ENCODE measurements at regions not wholly inside any gene's neighbourhood (a gene's known extent, or its start where the extent isn't known, plus 50 kb on each side); places are given as distances from the start of the nearest gene placed in this dataset.
"Not testable (repeated sequence)": the region's sequence is repeated elsewhere in the genome, so short reads cannot be mapped to it uniquely, and the experiment has no call there.

DNA sequence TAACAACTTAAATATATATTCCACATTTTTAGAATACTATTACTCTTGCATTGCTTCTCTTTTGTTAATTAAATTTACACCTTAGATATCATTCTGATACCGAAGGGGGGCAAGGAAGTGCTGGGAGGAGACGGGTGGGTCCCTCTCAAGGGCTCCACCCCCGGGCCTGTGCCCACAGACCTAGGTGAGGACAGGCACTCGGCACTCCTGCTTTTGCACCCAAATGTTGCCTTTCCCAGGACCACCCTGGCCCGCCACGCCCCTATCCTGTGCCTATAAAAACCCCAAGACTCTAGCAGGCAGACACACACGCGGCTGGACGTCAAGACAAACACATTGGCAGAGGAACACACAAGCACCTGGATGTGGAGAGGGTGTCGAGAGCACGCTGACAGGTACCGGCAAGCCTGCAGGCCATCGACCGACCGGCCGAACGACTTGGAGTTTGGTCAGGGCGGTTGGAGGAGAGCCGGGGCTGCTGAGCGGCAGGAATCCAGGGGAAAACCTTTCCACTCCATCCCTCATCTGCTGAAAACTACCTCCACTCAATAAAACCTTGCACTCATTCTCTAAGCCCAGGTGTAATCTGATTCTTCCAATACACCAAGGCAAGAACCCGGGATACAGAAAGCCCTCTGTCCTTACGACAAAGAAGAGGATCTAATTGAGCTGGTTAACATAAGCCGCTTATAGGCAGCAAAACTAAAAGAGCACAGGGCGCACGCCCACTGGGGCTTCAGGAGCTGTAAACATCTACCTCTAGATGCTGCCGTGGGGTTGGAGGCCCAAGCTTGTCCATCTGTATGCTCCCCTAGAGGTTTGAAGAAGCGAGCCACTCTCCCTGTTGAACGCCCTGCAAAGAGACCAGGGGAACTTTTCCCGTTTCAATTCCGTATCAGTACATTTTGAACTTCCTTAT lies 197.4 kb upstream of the PRSS16 start:
- in situ Hi-C loops (cut with MboI; ENCODE audit: low sequenced_read_pairs): no loop called here

- in situ Hi-C loops (cut with MboI; ENCODE audit: low sequenced_read_pairs): not testable (repeated sequence)
These were observed 195.3 kb upstream of the PRSS16 start for GRCh38 chr6:27052082-27052730.

DNA sequence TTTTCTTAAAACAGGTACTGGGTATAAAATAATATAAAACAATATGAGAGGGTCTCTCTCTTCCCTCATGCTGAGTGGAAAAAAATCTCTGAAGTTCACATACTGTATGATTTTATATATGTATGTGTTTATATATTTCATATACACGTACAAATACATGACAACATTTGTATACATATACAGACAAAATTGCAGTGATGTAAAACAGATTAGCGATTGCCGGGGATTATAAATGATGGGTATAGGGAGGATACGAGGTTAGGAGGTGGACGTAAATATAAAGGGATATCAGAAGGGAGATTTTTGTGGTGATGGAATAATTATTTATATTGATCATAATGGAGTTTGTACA lies 194.8 kb upstream of the PRSS16 start:
- in situ Hi-C loops (cut with MboI; ENCODE audit: low sequenced_read_pairs): no loop called here

DNA sequence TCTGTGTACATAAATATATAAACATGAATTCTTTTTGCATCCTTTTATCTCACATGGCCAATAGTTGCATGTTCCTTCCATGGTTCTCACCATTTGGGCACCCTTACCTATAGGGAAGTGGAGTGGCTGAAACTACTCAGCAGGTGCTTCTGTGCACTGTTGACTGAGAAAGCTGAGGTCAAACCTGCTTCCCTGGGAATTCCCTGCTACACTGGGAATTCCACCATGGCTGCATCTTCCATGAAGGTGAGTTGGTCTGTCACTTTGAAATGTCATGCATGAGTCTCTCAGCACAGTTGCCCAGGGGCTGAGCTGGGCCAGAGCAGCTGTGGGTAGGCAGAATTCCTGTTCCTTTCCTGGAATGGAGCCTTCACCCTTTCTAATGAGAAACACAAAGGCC lies 193.8 kb upstream of the PRSS16 start:
- in situ Hi-C loops (cut with MboI; ENCODE audit: low sequenced_read_pairs): no loop called here

DNA sequence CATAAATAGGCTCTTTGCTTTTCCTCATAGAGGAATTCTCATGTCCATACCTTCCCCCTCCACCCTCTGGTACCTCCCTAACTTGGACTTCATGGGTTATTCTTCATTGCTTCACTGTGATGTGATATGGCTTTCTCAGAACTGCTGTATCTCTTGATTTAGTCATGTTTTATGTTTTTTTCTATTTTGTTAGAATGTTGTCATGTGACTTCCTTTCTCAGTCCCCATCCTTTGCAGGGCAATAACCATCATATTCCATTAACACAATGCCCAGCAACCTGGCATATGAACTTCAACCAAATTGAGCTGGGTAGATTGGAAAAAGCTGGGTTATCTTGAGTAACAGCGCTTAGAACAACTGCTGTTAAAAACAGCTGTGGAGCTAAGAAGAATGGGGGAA lies 190.9 kb upstream of the PRSS16 start:
- in situ Hi-C loops (cut with MboI; ENCODE audit: low sequenced_read_pairs): no loop called here

- in situ Hi-C loops (cut with MboI; ENCODE audit: low sequenced_read_pairs): no loop called here
These were observed 187.7 kb upstream of the PRSS16 start for GRCh38 chr6:27059621-27060425.

DNA sequence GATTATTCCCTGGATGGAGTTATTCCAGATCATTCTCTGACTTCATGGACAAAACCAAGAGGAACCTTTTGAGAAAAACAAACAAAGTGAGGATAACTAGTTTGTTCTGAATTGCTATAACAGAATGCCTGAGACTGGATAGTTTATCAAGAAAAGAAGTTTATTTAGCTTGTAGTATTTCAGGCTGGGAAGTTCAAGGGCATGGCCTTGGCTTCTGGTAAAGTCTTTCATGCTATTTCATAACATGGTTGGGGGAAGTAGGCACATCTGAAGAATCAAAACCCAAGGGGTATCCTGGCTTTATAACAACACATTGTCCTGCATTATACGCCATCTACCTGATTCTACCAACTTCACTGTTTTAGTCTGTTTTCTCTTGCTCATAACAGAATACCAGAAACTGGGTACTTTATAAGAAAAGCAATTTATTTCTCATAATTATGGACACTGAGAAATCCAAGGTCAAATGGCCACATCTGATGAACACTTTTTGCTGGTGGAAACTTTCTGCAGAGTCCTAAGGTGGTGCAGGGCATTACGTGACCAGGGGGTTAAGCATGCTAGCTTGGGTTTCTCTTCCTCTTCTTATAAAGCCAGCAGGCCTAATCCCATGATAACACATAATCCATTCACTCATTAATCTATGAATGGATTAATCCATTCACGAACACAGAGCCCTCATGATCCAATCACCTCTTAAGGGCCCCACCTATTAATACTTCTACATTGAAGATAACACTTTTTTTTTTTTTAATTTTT lies 186.1 kb upstream of the PRSS16 start:
- in situ Hi-C loops (cut with MboI; ENCODE audit: low sequenced_read_pairs): no loop called here

DNA sequence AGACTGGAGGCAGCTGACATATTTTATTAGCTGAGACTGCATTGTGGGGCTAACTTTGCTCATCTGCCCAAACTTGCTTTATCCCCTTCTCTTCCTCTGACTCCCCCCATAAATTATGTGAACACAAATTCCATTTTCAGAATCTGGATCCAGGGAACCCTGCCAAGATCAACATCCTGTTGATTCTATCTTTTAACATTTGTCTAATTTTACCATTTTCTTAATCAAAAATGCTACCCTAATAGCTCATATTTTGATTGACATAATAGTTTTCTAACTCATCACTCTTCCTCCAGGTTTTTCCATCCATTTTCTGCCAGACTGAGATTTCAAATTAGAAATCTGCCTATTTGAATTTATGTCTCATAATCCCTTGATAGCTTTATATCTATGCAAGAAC lies 184.7 kb upstream of the PRSS16 start:
- in situ Hi-C loops (cut with MboI; ENCODE audit: low sequenced_read_pairs): no loop called here

- in situ Hi-C loops (cut with MboI; ENCODE audit: low sequenced_read_pairs): no loop called here
These were observed 182.3 kb upstream of the PRSS16 start for GRCh38 chr6:27065183-27065582.

GRCh38 chr6:27066381-27066780 lies 181.1 kb upstream of the PRSS16 start:
- in situ Hi-C loops (cut with MboI; ENCODE audit: low sequenced_read_pairs): no loop called here

DNA sequence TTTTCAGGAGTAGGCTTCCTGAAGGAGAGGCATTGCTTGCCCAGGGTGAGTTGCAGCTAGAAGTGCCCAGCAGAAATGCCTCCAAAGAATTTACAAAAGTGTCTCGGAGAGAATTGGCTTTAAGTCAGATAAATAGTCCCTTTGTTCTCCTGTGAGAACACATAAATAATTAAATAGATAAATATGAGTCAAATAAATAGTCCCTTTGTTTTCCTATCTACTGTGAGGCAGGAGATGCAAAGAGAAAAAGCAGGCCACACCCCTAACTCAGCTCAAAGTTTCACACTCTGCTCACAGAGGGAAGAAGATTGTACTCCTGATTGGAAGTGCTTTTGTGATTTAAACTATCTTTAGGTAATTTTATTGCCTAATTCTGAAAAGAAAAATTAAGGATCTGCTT lies 180.7 kb upstream of the PRSS16 start:
- in situ Hi-C loops (cut with MboI; ENCODE audit: low sequenced_read_pairs): no loop called here

DNA sequence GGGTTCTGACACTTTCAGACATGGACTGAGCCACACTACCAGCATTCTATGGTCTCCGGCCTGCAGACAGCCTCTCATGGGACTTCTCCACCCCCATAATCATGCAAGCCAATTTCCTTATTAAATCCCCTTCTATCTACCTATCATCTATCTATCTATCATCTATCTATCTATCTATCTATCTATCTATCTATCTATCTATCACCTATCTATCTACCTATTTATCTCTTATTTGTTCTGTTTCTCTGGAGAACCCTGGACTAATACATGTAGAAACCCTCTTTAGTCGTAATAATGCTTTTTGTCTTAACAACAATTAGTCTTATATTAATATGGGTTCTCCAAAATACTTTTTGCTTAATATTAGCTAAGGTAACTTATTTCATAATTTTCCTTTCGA lies 174.1 kb upstream of the PRSS16 start:
- in situ Hi-C loops (cut with MboI; ENCODE audit: low sequenced_read_pairs): no loop called here

DNA sequence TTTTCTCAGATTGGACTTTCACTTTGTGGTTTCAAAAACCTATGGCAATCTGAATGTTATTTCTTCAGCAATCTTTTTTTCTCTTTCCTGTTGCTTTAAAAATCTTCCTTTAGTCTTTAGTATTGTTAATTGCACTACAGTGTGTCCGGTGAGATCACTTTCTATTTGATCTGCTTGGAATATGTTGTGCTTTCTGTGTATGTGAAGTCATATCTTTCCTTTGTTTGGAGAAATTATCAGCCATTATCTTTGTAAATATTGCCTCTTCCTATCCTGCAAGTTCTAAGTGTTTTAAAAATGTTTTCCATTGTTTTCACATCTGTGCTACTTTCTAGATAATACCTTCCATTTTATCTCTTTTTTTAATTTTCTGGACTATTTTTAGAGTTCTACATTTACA lies 171.4 kb upstream of the PRSS16 start:
- in situ Hi-C loops (cut with MboI; ENCODE audit: low sequenced_read_pairs): no loop called here

DNA sequence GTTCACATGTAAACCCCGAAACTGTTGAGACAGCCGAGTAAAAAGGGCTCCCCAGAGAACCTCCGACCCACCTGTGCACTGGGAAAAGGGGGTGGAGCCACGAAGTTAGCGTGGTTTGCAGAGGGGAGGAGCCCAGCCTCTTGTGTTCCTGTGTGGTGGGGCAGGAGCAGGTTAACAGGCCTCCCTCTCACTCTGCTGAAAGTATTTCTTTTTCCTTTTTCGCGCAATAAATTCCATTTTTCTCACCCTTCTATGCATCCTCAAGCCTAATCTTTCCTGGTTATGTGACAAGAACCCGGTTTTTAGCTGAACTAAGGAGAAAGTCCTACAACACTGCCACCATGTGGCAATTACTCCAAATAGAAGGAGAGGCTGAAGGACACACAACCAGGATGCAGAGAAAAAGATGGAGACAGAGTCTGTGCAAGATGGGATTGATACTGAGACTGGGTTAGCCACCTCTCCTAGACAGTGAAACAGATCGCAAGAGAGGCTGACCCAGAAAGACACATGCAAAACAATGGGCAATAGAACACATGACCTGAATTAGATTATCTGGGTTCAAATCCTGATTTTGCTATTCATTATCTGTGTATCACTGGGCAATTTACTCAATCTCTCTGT lies 168.7 kb upstream of the PRSS16 start:
- in situ Hi-C loops (cut with MboI; ENCODE audit: low sequenced_read_pairs): no loop called here

GRCh38 chr6:27081188-27081587 lies 166.3 kb upstream of the PRSS16 start:
- in situ Hi-C loops (cut with MboI; ENCODE audit: low sequenced_read_pairs): no loop called here

DNA sequence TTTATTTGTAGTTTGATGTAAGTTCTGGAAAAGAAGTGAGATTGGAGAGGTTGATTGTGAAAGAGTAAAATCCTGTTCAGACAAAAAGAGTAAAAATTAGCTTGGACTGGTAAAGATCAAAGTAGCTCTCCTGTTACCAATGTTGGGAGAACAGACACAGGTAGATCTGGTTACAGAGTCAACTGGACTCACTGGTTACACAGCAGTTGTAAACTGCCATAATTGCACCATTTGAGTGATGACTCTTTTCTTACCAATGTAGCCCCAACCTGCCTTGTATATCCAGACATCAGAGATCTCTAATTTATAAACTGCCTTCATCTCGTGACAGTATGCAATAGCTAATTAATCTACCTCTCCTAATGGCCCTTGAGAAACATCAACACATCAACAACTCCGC lies 165.6 kb upstream of the PRSS16 start:
- in situ Hi-C loops (cut with MboI; ENCODE audit: low sequenced_read_pairs): no loop called here

DNA sequence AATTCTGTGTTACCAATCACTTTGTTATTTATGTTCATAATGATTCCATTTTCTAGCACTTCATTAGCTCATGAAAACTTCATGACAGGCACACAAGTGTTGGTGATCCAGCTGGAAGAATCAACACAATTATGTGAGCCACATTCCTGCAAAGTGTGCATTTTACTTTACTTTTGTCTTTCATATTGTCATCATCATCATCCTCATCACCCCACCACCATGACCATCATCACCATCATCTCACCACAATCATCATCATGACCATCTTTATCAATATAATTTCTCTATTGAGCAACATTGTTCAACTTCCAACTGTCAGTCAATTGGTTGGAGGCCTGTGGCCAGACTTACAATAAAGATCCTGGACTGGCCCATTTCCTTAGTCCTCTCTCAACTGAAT lies 159.4 kb upstream of the PRSS16 start:
- in situ Hi-C loops (cut with MboI; ENCODE audit: low sequenced_read_pairs): no loop called here

DNA sequence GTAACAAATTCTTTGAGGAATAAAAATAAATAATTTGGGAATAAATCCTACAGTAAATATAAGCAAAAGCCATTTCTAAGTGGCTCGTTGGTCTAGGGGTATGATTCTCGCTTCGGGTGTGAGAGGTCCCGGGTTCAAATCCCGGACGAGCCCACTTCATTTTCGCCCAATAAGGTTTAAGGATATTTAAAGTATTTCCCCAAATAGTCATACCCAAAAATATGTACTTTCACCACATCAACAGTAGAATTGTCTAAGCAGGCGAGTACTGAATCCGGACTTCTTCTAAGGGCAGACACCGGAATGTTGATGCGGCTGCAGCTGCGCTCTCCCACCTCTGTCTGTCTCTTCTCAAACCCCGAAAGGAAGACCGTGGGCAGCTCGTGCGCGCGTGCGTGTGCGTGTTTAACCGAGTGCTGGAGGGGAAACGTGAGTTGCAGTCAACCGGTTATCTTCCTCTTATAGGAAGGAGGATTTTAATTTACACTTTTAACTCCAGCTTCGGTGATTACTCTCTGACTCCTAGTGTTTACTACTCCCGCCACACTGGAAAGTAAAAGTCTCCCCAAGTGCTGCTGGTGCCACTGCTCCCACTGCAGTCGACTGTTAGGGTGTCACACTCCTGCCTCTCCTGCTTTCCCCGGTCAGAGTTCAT lies 155.7 kb upstream of the PRSS16 start:
- in situ Hi-C loops (cut with MboI; ENCODE audit: low sequenced_read_pairs): no loop called here

GRCh38 chr6:27092316-27092692 lies 155.2 kb upstream of the PRSS16 start:
- in situ Hi-C loops (cut with MboI; ENCODE audit: low sequenced_read_pairs): no loop called here

DNA sequence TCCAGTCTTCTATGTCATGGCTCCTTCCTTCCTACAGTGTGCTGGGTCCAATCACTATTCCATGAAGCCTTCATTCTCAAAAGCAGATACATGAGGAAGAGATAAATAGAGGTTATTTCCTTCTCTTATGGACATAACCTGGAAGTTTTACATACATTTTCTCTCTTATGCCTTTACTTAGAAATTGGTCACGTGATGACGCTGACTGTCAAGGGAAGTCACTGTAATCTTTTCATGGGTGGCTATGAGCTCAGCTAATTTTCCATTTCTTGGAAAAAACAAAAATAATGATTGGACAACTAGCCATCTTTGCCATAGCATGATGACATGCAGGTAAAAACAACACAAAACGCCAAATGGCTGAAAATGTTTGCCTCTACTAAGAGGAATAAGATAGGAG lies 151.6 kb upstream of the PRSS16 start:
- in situ Hi-C loops (cut with MboI; ENCODE audit: low sequenced_read_pairs): no loop called here

Measured in HL-60/S4 treated with phorbol 12-myristate 13-acetate at 8.2 ng/mL for 4 days and 3 days (cell line).